ENCODE measurements at regions not wholly inside any gene's neighbourhood (a gene's known extent, or its start where the extent isn't known, plus 50 kb on each side); places are given as distances from the start of the nearest gene placed in this dataset.

DNA sequence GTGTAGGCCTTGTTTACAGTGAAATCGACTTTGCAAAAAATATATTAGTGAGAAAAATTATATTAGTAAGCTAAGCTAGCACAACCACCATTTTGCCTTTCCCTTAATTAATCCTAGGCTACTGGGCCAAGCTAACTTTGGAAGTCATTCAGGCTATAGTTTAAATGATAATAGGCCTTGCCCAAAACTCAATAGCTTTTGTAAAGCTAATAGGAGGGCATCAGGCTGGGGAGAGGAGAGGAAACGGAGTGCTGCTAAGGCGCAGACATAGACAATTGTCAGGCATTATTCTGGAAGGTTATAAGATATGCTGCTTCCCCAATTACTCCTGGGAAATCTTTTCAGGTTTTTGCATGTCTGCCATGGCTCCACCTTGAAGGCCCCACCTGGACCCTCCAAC, 1286.0 kb downstream of the NSUN3 start:
- Histone ChIP-seq H3K4me1 (ENCODE audit: control insufficient read depth, insufficient read depth, low read length) (peaks cover 1% of the 10 kb centered on the region; the same call in 1 of the 2 replicates), H3K36me3 (ENCODE audit: control insufficient read depth, insufficient read depth, low read length) (no peaks in the 10 kb centered on the region), H3K9me3 (ENCODE audit: control insufficient read depth, insufficient read depth, low read length) (no peaks in the 10 kb centered on the region), H3K4me3 (ENCODE audit: low read length) (no peak overlapping the region), H3K27ac (ENCODE audit: low read length) (no peak overlapping the region), H3K27me3 (ENCODE audit: control insufficient read depth, insufficient read depth, low read length) (no peaks in the 10 kb centered on the region)
- peak; percentile 18 for DNase-seq (ENCODE audit: low read depth, low spot score)
- WGBS (ENCODE audit: insufficient coverage, insufficient read length): no CpG with 5 or more reads among the region's 3 CpGs

DNA sequence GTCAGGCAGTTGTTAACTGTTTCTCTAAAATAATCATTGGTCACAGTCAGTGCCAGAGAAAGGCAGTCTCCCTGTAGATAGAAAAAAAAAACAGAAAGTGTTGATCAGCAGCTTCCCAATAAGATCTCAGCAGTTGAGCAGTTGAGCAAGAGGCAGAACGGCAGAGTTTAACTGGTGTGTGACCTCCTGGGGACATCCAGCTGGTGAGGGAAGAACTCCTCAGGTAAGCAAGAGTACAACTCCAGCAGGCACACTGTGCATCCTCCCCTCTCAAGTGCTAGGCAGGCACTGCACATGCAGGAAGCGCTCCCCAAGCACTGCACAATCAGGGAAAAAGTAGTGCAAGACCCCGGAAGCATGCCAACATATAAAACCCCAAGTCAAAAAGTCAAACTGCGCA, 1287.2 kb downstream of the NSUN3 start:
- no peak for DNase-seq (ENCODE audit: low read depth, low spot score)
- H3K4me1 ChIP-seq (ENCODE audit: control insufficient read depth, insufficient read depth, low read length): peaks cover 1% of the 10 kb centered on the region; the same call in 1 of the 2 replicates
- H3K27me3 ChIP-seq (ENCODE audit: control insufficient read depth, insufficient read depth, low read length): no peaks in the 10 kb centered on the region
- H3K9me3 ChIP-seq (ENCODE audit: control insufficient read depth, insufficient read depth, low read length): no peaks in the 10 kb centered on the region
- H3K36me3 ChIP-seq (ENCODE audit: control insufficient read depth, insufficient read depth, low read length): no peaks in the 10 kb centered on the region
- no peak overlapping the region for H3K4me3 ChIP-seq (ENCODE audit: low read length)
- no peak overlapping the region for H3K27ac ChIP-seq (ENCODE audit: low read length)
- WGBS (ENCODE audit: insufficient coverage, insufficient read length): no CpG with 5 or more reads among the region's 4 CpGs

DNA sequence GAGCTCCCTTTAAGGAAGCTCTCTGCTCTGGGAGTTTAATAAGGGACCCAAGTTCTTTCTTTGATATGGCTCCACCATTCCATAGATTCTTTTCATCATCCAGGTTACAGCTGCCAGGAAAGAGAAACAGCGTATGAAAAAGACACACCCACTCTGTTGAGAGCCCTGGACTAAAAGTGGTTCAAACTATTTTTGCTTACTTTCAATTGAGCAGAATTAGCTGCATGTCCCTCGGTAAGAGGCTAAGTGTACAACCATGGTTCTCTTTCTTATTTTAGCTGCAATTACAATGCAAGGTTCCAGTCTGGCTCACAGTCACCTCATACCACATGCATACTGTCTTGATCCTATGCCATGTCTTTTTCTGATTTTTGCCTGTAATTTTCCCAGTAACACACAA, 1288.3 kb downstream of the NSUN3 start:
- Histone ChIP-seq H3K27ac (ENCODE audit: low read length) (no peak overlapping the region), H3K9me3 (ENCODE audit: control insufficient read depth, insufficient read depth, low read length) (no peaks in the 10 kb centered on the region), H3K4me3 (ENCODE audit: low read length) (no peak overlapping the region), H3K4me1 (ENCODE audit: control insufficient read depth, insufficient read depth, low read length) (peaks cover 1% of the 10 kb centered on the region; the same call in 1 of the 2 replicates), H3K36me3 (ENCODE audit: control insufficient read depth, insufficient read depth, low read length) (no peaks in the 10 kb centered on the region), H3K27me3 (ENCODE audit: control insufficient read depth, insufficient read depth, low read length) (no peaks in the 10 kb centered on the region)
- no peak for DNase-seq (ENCODE audit: low read depth, low spot score)
- WGBS (ENCODE audit: insufficient coverage, insufficient read length): no CpG with 5 or more reads among the region's 2 CpGs

- H3K27me3 ChIP-seq (ENCODE audit: control insufficient read depth, insufficient read depth, low read length): no peaks in the 10 kb centered on the region
- H3K36me3 ChIP-seq (ENCODE audit: control insufficient read depth, insufficient read depth, low read length): no peaks in the 10 kb centered on the region
- no peak for DNase-seq (ENCODE audit: low read depth, low spot score)
- no peaks in the 10 kb centered on the region for H3K9me3 ChIP-seq (ENCODE audit: control insufficient read depth, insufficient read depth, low read length)
- no peak overlapping the region for H3K27ac ChIP-seq (ENCODE audit: low read length)
- no CpG with 5 or more reads among the region's 1 CpG for WGBS (ENCODE audit: insufficient coverage, insufficient read length)
- peaks cover 1% of the 10 kb centered on the region; the same call in 1 of the 2 replicates for H3K4me1 ChIP-seq (ENCODE audit: control insufficient read depth, insufficient read depth, low read length)
- H3K4me3 ChIP-seq (ENCODE audit: low read length): no peak overlapping the region
These were observed 1289.6 kb downstream of the NSUN3 start for GRCh38 chr3:95352471-95352870.

- Histone ChIP-seq H3K27me3 (ENCODE audit: control insufficient read depth, insufficient read depth, low read length) (no peaks in the 10 kb centered on the region), H3K36me3 (ENCODE audit: control insufficient read depth, insufficient read depth, low read length) (no peaks in the 10 kb centered on the region), H3K9me3 (ENCODE audit: control insufficient read depth, insufficient read depth, low read length) (no peaks in the 10 kb centered on the region), H3K27ac (ENCODE audit: low read length) (no peak overlapping the region), H3K4me3 (ENCODE audit: low read length) (no peak overlapping the region), H3K4me1 (ENCODE audit: control insufficient read depth, insufficient read depth, low read length) (no peaks in the 10 kb centered on the region)
- DNase-seq (ENCODE audit: low read depth, low spot score): no peak
- WGBS (ENCODE audit: insufficient coverage, insufficient read length): no CpG with 5 or more reads among the region's 2 CpGs
These were observed 1291.6 kb downstream of the NSUN3 start for GRCh38 chr3:95354489-95354888.

DNA sequence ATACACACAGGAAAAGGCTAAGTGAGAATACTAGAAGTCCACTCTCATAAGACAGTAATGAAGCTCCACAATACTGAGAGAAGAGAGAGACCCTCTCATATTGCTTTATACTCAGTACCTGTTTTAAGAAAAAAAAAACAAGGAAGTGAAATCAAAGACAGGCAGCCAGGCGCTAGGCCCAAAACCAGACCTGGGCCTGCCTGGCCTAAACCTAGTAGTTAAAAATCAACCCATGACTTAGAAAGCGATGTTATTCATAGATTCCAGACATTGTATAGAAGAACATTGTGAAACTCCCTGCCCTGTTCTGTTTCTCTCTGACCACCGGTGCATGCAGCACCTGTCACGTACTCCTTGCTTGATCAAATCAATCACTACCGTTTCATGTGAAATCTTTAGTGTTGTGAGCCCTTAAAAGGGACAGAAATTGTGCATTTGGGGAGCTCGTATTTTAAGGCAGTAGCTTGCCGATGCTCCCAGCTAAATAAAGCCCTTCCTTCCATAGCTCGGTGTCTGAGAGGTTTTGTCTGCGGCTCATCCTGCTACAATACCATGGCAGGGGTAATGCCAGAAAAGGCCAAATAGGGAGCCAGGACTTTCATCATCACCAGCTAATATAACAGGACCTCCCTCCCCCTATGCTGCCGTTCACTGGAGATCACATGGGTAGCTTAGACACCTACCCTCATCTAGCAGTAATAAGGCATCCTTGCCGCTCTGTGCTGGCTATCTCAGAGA, 1294.1 kb downstream of the NSUN3 start:
- H3K27ac ChIP-seq (ENCODE audit: low read length): no peak overlapping the region
- no peaks in the 10 kb centered on the region for H3K36me3 ChIP-seq (ENCODE audit: control insufficient read depth, insufficient read depth, low read length)
- WGBS (ENCODE audit: insufficient coverage, insufficient read length): no CpG with 5 or more reads among the region's 11 CpGs
- no peak for DNase-seq (ENCODE audit: low read depth, low spot score)
- no peak overlapping the region for H3K4me3 ChIP-seq (ENCODE audit: low read length)
- no peaks in the 10 kb centered on the region for H3K9me3 ChIP-seq (ENCODE audit: control insufficient read depth, insufficient read depth, low read length)
- no peaks in the 10 kb centered on the region for H3K27me3 ChIP-seq (ENCODE audit: control insufficient read depth, insufficient read depth, low read length)
- H3K4me1 ChIP-seq (ENCODE audit: control insufficient read depth, insufficient read depth, low read length): no peaks in the 10 kb centered on the region

DNA sequence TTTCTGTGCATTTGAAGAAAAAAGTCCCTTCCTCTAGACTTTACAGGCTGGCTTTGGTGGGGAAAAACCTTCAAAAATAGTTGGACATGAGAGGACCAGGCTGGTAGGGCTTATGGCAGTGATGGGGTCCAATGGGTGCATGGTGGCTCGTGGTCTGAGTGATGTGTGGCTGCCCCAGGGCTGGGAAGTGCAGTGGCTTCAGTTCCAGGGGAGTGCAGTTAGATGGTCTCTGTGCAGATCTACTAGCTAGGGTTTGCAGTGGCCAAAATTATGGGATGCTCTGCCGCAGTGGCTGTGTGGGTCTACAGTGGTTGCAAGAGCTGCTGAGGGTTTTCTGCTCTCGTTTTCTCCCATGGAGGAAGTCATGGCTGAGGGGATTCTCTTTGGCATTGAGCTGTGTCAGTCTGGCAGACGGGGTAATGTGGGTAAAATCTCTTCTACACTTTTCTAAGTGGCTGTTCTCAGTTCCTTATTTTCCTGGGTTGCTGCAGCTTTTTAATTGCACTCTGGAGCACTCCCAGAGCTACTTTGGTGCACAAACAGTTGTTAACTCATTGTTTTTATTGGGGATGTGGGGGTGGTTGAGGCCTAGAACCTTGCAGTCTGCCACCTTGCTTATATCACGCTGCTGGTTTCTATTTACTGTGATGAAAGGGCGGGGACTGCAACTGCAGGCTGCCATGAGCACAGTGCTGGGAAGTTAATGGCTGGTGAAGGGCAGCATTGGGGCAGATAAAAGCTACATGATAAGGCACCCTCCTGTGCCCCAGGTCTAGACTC, 1324.6 kb downstream of the NSUN3 start:
- no peaks in the 10 kb centered on the region for H3K36me3 ChIP-seq (ENCODE audit: control insufficient read depth, insufficient read depth, low read length)
- no peaks in the 10 kb centered on the region for H3K27me3 ChIP-seq (ENCODE audit: control insufficient read depth, insufficient read depth, low read length)
- no peak for DNase-seq (ENCODE audit: low read depth, low spot score)
- H3K4me3 ChIP-seq (ENCODE audit: low read length): no peak overlapping the region
- H3K9me3 ChIP-seq (ENCODE audit: control insufficient read depth, insufficient read depth, low read length): no peaks in the 10 kb centered on the region
- no peaks in the 10 kb centered on the region for H3K4me1 ChIP-seq (ENCODE audit: control insufficient read depth, insufficient read depth, low read length)
- H3K27ac ChIP-seq (ENCODE audit: low read length): no peak overlapping the region
- no CpG with 5 or more reads among the region's 6 CpGs for WGBS (ENCODE audit: insufficient coverage, insufficient read length)

DNA sequence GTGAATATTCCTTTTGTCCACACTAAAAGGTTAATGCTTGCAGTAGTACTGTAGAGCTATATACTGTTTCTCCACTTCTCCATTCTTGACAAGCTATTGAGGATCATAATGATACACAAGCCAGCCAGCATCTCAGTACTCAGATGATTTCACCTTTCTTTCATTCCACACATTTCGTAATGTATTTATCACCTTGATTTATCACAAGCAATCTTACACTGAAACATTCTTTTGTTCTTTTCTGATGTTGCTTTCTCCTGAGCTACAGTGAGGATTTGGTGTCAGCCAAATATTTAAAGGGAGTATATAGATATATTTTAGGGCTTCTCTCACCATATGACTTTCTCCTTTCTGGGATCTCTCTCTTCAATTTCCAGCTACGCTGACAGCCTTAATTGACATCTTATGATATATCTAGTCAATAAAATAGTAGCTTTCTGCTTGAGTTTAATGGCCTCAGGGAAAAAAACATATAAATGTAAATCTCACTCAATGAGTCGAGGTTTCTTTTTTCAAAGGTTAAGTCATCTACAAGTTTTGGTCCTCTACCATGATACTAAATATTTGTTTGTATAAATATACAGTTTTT, 1327.0 kb downstream of the NSUN3 start:
- DNase-seq (ENCODE audit: low read depth, low spot score): no peak
- 100% methylated on average over 1 of the region's 3 CpGs for WGBS (ENCODE audit: insufficient coverage, insufficient read length)

GRCh38 chr3:95394286-95394685, 1331.4 kb downstream of the NSUN3 start:
- H3K4me1 ChIP-seq (ENCODE audit: control insufficient read depth, insufficient read depth, low read length): no peaks in the 10 kb centered on the region
- no peaks in the 10 kb centered on the region for H3K9me3 ChIP-seq (ENCODE audit: control insufficient read depth, insufficient read depth, low read length)
- no peak overlapping the region for H3K27ac ChIP-seq (ENCODE audit: low read length)
- H3K27me3 ChIP-seq (ENCODE audit: control insufficient read depth, insufficient read depth, low read length): no peaks in the 10 kb centered on the region
- 100% methylated on average over 1 of the region's 2 CpGs for WGBS (ENCODE audit: insufficient coverage, insufficient read length)
- H3K36me3 ChIP-seq (ENCODE audit: control insufficient read depth, insufficient read depth, low read length): no peaks in the 10 kb centered on the region
- DNase-seq (ENCODE audit: low read depth, low spot score): no peak
- no peak overlapping the region for H3K4me3 ChIP-seq (ENCODE audit: low read length)

More for the DNA sequence above, 1327.0 kb downstream of the NSUN3 start:
- Histone ChIP-seq H3K27ac (ENCODE audit: low read length) (no peak overlapping the region), H3K4me3 (ENCODE audit: low read length) (no peak overlapping the region), H3K27me3 (ENCODE audit: control insufficient read depth, insufficient read depth, low read length) (no peaks in the 10 kb centered on the region), H3K36me3 (ENCODE audit: control insufficient read depth, insufficient read depth, low read length) (no peaks in the 10 kb centered on the region), H3K4me1 (ENCODE audit: control insufficient read depth, insufficient read depth, low read length) (no peaks in the 10 kb centered on the region), H3K9me3 (ENCODE audit: control insufficient read depth, insufficient read depth, low read length) (no peaks in the 10 kb centered on the region)

DNA sequence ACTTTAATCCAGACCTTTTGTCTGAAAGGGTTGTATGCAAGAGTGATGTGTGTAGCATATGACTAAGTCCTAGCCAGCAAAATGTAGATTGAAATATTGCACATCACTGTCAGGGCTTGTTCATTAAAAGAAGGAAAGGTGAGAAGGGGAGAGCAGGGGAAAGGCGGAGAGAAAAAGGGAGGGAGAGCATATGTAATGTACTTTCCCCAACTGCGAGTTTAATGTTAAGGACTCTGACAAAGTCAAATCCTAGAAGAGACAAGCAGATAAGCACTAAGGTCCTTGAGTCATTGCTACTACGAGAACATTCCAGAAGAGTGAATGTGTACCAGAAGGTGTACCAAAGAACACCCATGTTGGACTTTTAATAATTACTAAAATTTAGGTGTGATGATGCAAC, 1336.7 kb downstream of the NSUN3 start:
- Histone ChIP-seq H3K27me3 (ENCODE audit: control insufficient read depth, insufficient read depth, low read length) (no peaks in the 10 kb centered on the region), H3K4me1 (ENCODE audit: control insufficient read depth, insufficient read depth, low read length) (no peaks in the 10 kb centered on the region), H3K4me3 (ENCODE audit: low read length) (no peak overlapping the region), H3K27ac (ENCODE audit: low read length) (no peak overlapping the region), H3K9me3 (ENCODE audit: control insufficient read depth, insufficient read depth, low read length) (no peaks in the 10 kb centered on the region), H3K36me3 (ENCODE audit: control insufficient read depth, insufficient read depth, low read length) (no peaks in the 10 kb centered on the region)
- WGBS (ENCODE audit: insufficient coverage, insufficient read length): no CpG with 5 or more reads among the region's 3 CpGs
- DNase-seq (ENCODE audit: low read depth, low spot score): no peak

Measured in iPS DF 6.9 (cell line).